GM10266 (cell line): ENCODE measurements at regions not wholly inside any gene's neighbourhood (a gene's known extent, or its start where the extent isn't known, plus 50 kb on each side); places are given as distances from the start of the nearest gene placed in this dataset.

Source experiments
- DNase-seq: peaks from one replicate; pipeline ENCODE4 v3.0.0; 2012; ENCODE audit errors: extremely low spot score
- CTCF ChIP-seq: IDR thresholded peaks from 2 replicates; pipeline ENCODE4 v1.5.1; 2012; ENCODE audit warnings: mild to moderate bottlenecking, low read depth; ENCODE audit not compliant: control insufficient read depth, insufficient read depth; ENCODE audit errors: missing control alignments

GRCh38 chr18:34482204-34482603 lies 227.9 kb upstream of the DTNA start:
- TF ChIP-seq CTCF: no peak
- DNase-seq: no peak

- TF ChIP-seq CTCF: no peak
- DNase-seq: no peak
Observed at GRCh38 chr18:34483198-34483597, 226.9 kb upstream of the DTNA start.

GRCh38 chr18:34491719-34492118 lies 218.4 kb upstream of the DTNA start:
- no peak for TF ChIP-seq CTCF
- no peak for DNase-seq

- DNase-seq: no peak
- no peak for TF ChIP-seq CTCF
Observed at GRCh38 chr18:34492652-34493051, 217.4 kb upstream of the DTNA start.

GRCh38 chr18:34493099-34493544 lies 217.0 kb upstream of the DTNA start:
- DNase-seq: peak; percentile 49
- no peak for TF ChIP-seq CTCF

- DNase-seq: peak; percentile 57
- no peak for TF ChIP-seq CTCF
Observed at GRCh38 chr18:34493566-34494358, 216.3 kb upstream of the DTNA start.

GRCh38 chr18:34494359-34494696 lies 215.8 kb upstream of the DTNA start:
- no peak for TF ChIP-seq CTCF
- DNase-seq: peak; percentile 9
